SU-DHL-6 (cell line): ENCODE measurements at regions not wholly inside any gene's neighbourhood (a gene's known extent, or its start where the extent isn't known, plus 50 kb on each side); places are given as distances from the start of the nearest gene placed in this dataset.

Experiments
- H2AFZ ChIP-seq: fragments of 200-600 bp; sonication (generic); 2 replicates; pipeline ENCODE4 v1.6.1; 2014; ENCODE audit warnings: low read depth, mild to moderate bottlenecking, moderate library complexity, mixed read lengths, antibody characterized with exemption, low read length; ENCODE audit not compliant: severe bottlenecking
- H3F3A ChIP-seq: fragments of 200-600 bp; shearing (Covaris generic); 2 replicates; pipeline ENCODE4 v1.6.0; 2016; ENCODE audit warnings: antibody characterized with exemption, mild to moderate bottlenecking; ENCODE audit not compliant: insufficient read depth
- H3K27ac ChIP-seq: fragments of 200-600 bp; sonication (generic); 2 replicates; pipeline ENCODE4 v1.5.1; 2016; ENCODE audit warnings: low read depth, mild to moderate bottlenecking, low read length, moderate library complexity, mixed read lengths
- H3K27me3 ChIP-seq: fragments of 200-600 bp; sonication (generic), shearing (Covaris generic); 2 replicates; pipeline ENCODE4 v1.6.0; 2014; ENCODE audit warnings: mild to moderate bottlenecking, low read length
- H3K36me3 ChIP-seq: fragments of 200-600 bp; sonication (generic); 2 replicates; pipeline ENCODE4 v1.6.1; 2014; ENCODE audit warnings: mild to moderate bottlenecking, low read length, mixed read lengths
- H3K4me2 ChIP-seq: fragments of 300-600, 200-600 bp; shearing (Covaris generic), sonication (generic); 2 replicates; pipeline ENCODE4 v1.6.0; 2014; ENCODE audit warnings: low read length, low read depth, mild to moderate bottlenecking; ENCODE audit not compliant: poor library complexity, severe bottlenecking
- H3K4me3 ChIP-seq: fragments of 200-600 bp; sonication (generic); 2 replicates; pipeline ENCODE4 v1.5.1; 2014; ENCODE audit warnings: antibody characterized with exemption, low read length, mild to moderate bottlenecking, mixed read lengths; ENCODE audit not compliant: insufficient read depth, poor library complexity, severe bottlenecking
- H3K79me2 ChIP-seq: fragments of 200-600 bp; sonication (generic); 2 replicates; pipeline ENCODE4 v1.6.1; 2014; ENCODE audit warnings: mild to moderate bottlenecking, low read length, moderate library complexity; ENCODE audit not compliant: insufficient read depth
- H3K9ac ChIP-seq: fragments of 200-600 bp; sonication (generic); 2 replicates; pipeline ENCODE4 v1.7.0; 2014; ENCODE audit warnings: mild to moderate bottlenecking, low read length
- H3K9me2 ChIP-seq: fragments of 200-600 bp; sonication (generic); replicated peaks from 2 replicates; pipeline ENCODE4 v1.6.1; 2014; ENCODE audit warnings: low read length; ENCODE audit not compliant: insufficient read depth
- H3K9me3 ChIP-seq: fragments of 200-600 bp; sonication (generic); 2 replicates; pipeline ENCODE4 v1.6.1; 2014; ENCODE audit warnings: low read length, mixed read lengths; ENCODE audit not compliant: insufficient read depth
- H4K20me1 ChIP-seq: fragments of 200-600 bp; sonication (generic); 2 replicates; pipeline ENCODE4 v1.6.1; 2014; ENCODE audit warnings: low read depth, mild to moderate bottlenecking, antibody characterized with exemption, low read length, moderate library complexity, mixed read lengths
- EZH2phosphoT487 ChIP-seq: fragments of 200-600 bp; sonication (generic), shearing (Covaris generic); conservative IDR thresholded peaks from 2 replicates; pipeline ENCODE4 v1.6.1; 2018; ENCODE audit warnings: mild to moderate bottlenecking, antibody characterized with exemption, low read length, moderate library complexity, mixed read lengths
- TF ChIP-seq, protein P1 (sequence below): fragments of 200-600 bp; sonication (generic); IDR thresholded peaks from one replicate; pipeline ENCODE4 v1.5.1; 2017; ENCODE audit warnings: antibody characterized with exemption, mild to moderate bottlenecking, low read length, moderate library complexity; ENCODE audit not compliant: insufficient read depth, poor library complexity, severe bottlenecking

DNA sequence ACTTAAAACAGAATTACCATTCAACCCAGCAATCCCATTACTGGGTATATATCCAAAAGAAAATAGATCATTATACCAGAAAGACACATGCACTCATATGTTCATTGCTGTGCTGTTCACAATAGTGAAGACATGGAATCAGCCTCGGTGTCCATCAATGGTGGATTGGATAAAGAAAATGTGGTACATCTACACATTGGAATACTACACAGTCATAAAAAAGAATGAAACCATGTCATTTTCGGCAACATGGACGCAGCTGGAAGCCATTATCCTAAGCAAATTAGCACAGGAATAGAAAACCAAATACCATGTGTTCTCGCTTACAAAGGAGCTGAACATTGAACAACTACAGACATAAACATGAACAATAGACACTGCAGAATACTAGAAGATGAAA lies 244.8 kb upstream of the PROX1 start:
- Histone ChIP-seq H3K27ac (no peak overlapping the region), H3K9ac (no peak overlapping the region), H4K20me1 (no peaks in the 10 kb centered on the region), H3K4me2 (no peak overlapping the region), H3K36me3 (no peaks in the 10 kb centered on the region), H3K27me3 (no peaks in the 10 kb centered on the region), H3K4me3 (no peak overlapping the region), H3K79me2 (no peaks in the 10 kb centered on the region), H3K9me3 (no peaks in the 10 kb centered on the region), H3F3A (no peaks in the 10 kb centered on the region), H3K9me2 (no peaks in the 10 kb centered on the region), H2AFZ (no peak overlapping the region)
- TF ChIP-seq EZH2phosphoT487, result no peak
- TF ChIP-seq, protein P1, sequence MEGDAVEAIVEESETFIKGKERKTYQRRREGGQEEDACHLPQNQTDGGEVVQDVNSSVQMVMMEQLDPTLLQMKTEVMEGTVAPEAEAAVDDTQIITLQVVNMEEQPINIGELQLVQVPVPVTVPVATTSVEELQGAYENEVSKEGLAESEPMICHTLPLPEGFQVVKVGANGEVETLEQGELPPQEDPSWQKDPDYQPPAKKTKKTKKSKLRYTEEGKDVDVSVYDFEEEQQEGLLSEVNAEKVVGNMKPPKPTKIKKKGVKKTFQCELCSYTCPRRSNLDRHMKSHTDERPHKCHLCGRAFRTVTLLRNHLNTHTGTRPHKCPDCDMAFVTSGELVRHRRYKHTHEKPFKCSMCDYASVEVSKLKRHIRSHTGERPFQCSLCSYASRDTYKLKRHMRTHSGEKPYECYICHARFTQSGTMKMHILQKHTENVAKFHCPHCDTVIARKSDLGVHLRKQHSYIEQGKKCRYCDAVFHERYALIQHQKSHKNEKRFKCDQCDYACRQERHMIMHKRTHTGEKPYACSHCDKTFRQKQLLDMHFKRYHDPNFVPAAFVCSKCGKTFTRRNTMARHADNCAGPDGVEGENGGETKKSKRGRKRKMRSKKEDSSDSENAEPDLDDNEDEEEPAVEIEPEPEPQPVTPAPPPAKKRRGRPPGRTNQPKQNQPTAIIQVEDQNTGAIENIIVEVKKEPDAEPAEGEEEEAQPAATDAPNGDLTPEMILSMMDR, result no peak

DNA sequence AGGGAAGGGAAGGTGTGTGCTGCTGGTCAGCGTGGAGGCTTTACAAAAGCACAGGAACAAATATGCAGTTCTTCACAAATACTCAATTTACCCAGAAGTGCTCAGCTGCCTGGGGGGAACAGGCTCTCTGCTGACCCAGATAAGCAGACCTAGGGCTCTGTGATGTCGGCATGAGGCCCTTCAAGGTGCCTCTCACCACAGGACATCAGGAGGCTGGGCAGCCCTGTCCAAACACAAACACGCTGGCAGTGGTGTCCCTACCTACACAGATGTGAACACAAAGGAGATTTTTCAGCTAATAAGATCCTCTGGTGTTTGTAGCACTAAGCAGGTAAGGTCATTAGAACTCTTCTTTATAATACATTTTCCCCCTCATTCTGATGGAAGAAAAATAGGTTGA lies 243.0 kb upstream of the PROX1 start:
- Histone ChIP-seq H2AFZ (no peak overlapping the region), H3K9me3 (no peaks in the 10 kb centered on the region), H3K79me2 (no peaks in the 10 kb centered on the region), H3K27ac (no peak overlapping the region), H3K4me2 (no peak overlapping the region), H3K9ac (no peak overlapping the region), H3K9me2 (no peaks in the 10 kb centered on the region), H3F3A (no peaks in the 10 kb centered on the region), H3K27me3 (no peaks in the 10 kb centered on the region), H3K4me3 (no peak overlapping the region), H4K20me1 (no peaks in the 10 kb centered on the region), H3K36me3 (no peaks in the 10 kb centered on the region)
- no peak for TF ChIP-seq EZH2phosphoT487
- TF ChIP-seq, protein P1, result no peak

DNA sequence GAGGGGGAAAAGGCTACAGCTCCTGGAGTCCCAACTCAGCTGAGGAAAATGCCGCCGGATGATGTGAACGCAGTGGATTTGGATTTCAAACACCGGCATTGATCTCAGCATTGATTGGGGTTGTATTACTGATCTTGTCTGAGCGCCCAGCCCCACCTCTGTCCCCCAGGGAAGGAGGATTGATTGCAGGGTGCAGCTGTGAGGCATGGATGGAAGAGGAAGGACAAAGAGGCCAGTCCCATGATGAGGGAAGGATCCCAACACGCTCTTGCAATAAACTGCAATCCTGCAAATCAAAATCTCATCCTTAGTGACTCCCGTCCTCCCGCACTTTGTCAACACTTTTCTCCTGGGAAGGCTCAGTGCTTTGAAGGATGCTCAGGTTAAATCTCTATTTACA lies 242.3 kb upstream of the PROX1 start:
- no peaks in the 10 kb centered on the region for H4K20me1 ChIP-seq
- H3K4me3 ChIP-seq, result no peak overlapping the region
- no peaks in the 10 kb centered on the region for H3K27me3 ChIP-seq
- no peak overlapping the region for H3K9ac ChIP-seq
- no peak for TF ChIP-seq EZH2phosphoT487
- TF ChIP-seq, protein P1, result no peak
- no peaks in the 10 kb centered on the region for H3K9me3 ChIP-seq
- H2AFZ ChIP-seq, result no peak overlapping the region
- no peaks in the 10 kb centered on the region for H3F3A ChIP-seq
- H3K27ac ChIP-seq, result no peak overlapping the region
- no peaks in the 10 kb centered on the region for H3K9me2 ChIP-seq
- H3K79me2 ChIP-seq, result no peaks in the 10 kb centered on the region
- H3K36me3 ChIP-seq, result no peaks in the 10 kb centered on the region
- H3K4me2 ChIP-seq, result no peak overlapping the region

DNA sequence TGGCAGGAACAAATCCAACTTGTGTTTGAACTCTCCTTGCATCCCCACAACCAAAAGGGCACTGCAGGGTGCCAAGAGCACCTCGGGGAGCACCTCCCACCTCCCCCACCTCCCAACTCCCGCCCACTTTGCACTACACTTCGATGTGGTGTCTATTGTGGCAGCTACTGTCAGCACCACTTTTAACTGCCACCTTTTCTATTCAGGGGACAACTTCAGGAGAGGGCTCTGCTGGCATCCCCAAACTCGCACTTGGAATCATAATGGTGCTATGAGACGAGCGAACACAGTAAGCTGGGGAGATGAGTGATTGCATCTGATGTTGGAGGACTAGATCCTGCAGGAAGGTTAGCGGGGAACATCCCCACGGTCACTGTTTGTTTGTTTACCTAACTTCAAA lies 238.2 kb upstream of the PROX1 start:
- Histone ChIP-seq H3K9me2 (no peaks in the 10 kb centered on the region), H3K4me3 (no peak overlapping the region), H3K9ac (no peak overlapping the region), H3F3A (no peaks in the 10 kb centered on the region), H3K36me3 (no peaks in the 10 kb centered on the region), H4K20me1 (no peaks in the 10 kb centered on the region), H3K79me2 (no peaks in the 10 kb centered on the region), H3K27ac (no peak overlapping the region), H3K27me3 (no peaks in the 10 kb centered on the region), H3K4me2 (no peak overlapping the region), H3K9me3 (no peaks in the 10 kb centered on the region), H2AFZ (no peak overlapping the region)
- TF ChIP-seq EZH2phosphoT487, result no peak
- TF ChIP-seq, protein P1, result no peak
